ENCODE measurements at regions not wholly inside any gene's neighbourhood (a gene's known extent, or its start where the extent isn't known, plus 50 kb on each side); places are given as distances from the start of the nearest gene placed in this dataset.

- TF ChIP-seq CTCF (IDR thresholded peaks at IDR 0.05) (no peak), POLR2A (IDR thresholded peaks at IDR 0.05) (no peak), POLR2AphosphoS5 (IDR thresholded peaks at IDR 0.05; ENCODE audit: insufficient read depth in 1 of 2, low read depth in 1 of 2) (no peak)
Measured at GRCh38 chr2:104707056-104707455, 146.9 kb upstream of the POU3F3 start.
